Stimulated activated memory B cell treated with anti-CD40 and anti-IgM and Interleukin-4, amounts not matched to agents 10 μg/mL and 1 μg/mL and 100 μg/mL, for 72 hours (primary cell): ENCODE measurements at regions not wholly inside any gene's neighbourhood (a gene's known extent, or its start where the extent isn't known, plus 50 kb on each side); places are given as distances from the start of the nearest gene placed in this dataset.

ENCODE experiments used
- ATAC-seq: fragments of 150-1000 bp; cut with Tn5 transposase; 2 replicates; pipeline ENCODE4 v1.10.0; 2021
- H3K27ac Mint-ChIP-seq: one replicate; pipeline ENCODE4 v1.8.0; 2022; ENCODE audit warnings: mild to moderate bottlenecking, mixed read lengths
- H3K27me3 Mint-ChIP-seq: one replicate; pipeline ENCODE4 v1.8.0; 2022; ENCODE audit warnings: mixed read lengths
- H3K36me3 Mint-ChIP-seq: one replicate; pipeline ENCODE4 v1.8.0; 2022; ENCODE audit warnings: mixed read lengths
- H3K4me1 Mint-ChIP-seq: one replicate; pipeline ENCODE4 v1.8.0; 2022; ENCODE audit warnings: mixed read lengths
- H3K4me3 Mint-ChIP-seq: one replicate; pipeline ENCODE4 v1.8.0; 2022; ENCODE audit warnings: mild to moderate bottlenecking, moderate library complexity, mixed read lengths
- H3K9me3 Mint-ChIP-seq: one replicate; pipeline ENCODE4 v1.8.0; 2022; ENCODE audit warnings: mixed read lengths

DNA sequence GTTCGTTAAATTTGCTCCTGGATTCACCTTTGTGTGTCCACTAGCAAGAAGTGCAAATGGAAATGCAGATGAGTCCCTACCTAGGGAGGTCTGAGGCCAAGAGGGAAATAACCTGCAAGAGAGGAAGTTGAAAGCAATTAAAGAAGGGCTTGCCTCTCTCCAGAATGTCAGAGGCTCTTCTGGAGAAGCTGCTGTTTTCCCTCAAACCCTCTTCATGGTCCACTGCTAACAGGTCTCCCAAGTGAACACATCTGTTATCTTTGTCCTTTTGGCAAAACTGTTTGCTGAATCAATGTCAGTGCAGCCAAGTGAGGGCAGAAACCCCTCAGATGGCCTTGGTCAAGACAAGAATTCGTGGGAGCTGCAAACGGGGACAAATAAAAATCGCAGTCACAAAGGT, 177.3 kb upstream of the PLXNA2 start:
- Mint-ChIP-seq H3K36me3 (no peaks in the 10 kb centered on the region), H3K9me3 (peaks cover 2% of the 10 kb centered on the region), H3K27me3 (peaks cover 11% of the 10 kb centered on the region), H3K27ac (no peak overlapping the region), H3K4me1 (no peaks in the 10 kb centered on the region), H3K4me3 (no peak overlapping the region)
- ATAC-seq = no peak

DNA sequence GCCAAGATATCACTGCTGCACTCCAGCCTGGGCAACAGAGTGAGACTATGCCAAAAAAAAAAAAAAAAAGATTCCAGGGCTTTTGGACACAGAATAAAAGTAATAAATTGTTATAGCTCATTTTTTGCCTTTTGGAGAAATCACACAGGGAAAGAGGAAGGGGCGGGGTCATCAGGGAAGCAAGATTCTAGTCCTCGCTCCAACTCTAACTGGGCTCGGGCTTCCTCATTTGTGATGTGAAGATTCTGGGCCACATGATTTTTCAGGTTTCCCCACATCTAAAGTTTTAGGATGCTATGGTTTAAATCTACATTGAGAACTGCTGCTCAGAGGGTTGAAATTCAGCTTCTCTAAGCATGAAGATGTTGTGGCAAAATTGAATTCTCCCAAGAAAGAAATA, 179.3 kb upstream of the PLXNA2 start:
- Mint-ChIP-seq H3K36me3 (no peaks in the 10 kb centered on the region), H3K9me3 (peaks cover 2% of the 10 kb centered on the region), H3K4me1 (no peaks in the 10 kb centered on the region), H3K4me3 (no peak overlapping the region), H3K27me3 (no peaks in the 10 kb centered on the region), H3K27ac (no peak overlapping the region)
- no peak for ATAC-seq

DNA sequence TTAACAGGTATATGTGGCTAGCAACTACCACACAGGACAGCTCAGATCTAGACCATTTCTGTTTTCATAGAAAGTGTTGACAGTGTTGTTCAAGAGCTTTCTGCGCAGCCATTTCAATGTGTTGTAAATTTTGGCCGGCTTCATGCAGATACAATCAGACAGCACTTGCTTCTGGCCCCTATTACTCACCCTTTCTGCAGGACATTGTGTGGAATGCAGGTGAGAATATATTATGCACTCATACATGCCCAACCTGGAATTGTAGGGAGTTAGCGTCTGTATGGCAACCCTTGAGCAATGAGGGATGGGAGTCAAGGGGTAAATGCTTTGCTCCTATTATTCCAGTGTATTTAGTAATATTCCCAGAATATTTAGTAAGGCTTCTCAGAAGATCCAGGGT, 180.9 kb upstream of the PLXNA2 start:
- Mint-ChIP-seq H3K9me3 (peaks cover 2% of the 10 kb centered on the region), H3K27ac (no peak overlapping the region)
- no peak for ATAC-seq

DNA sequence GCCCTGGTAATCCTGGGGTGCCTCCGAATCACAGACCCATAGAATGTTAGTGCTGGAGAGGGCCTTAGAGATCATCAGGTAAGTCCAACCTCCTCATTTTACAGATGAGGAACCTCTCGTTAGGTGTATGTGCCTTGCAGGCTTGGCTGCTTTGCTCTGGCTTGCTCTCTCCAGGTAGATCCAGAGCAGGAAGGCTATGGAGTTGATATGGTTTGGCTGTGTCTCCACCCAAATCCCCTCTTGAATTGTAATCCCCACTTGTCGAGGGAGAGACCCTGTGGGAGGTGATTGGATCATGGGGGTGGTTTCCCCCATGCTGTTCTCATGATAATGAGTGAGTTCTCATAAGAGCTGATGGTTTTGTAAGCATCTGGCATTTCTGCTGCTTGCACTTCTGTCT, 186.0 kb upstream of the PLXNA2 start:
- H3K27ac Mint-ChIP-seq = no peak overlapping the region
- ATAC-seq = no peak
- H3K27me3 Mint-ChIP-seq = no peaks in the 10 kb centered on the region
- no peaks in the 10 kb centered on the region for H3K9me3 Mint-ChIP-seq
- H3K36me3 Mint-ChIP-seq = no peaks in the 10 kb centered on the region
- H3K4me1 Mint-ChIP-seq = no peaks in the 10 kb centered on the region
- no peak overlapping the region for H3K4me3 Mint-ChIP-seq

More for the DNA sequence above, 180.9 kb upstream of the PLXNA2 start:
- H3K36me3 Mint-ChIP-seq = no peaks in the 10 kb centered on the region
- H3K4me3 Mint-ChIP-seq = no peak overlapping the region
- no peaks in the 10 kb centered on the region for H3K4me1 Mint-ChIP-seq
- H3K27me3 Mint-ChIP-seq = no peaks in the 10 kb centered on the region

DNA sequence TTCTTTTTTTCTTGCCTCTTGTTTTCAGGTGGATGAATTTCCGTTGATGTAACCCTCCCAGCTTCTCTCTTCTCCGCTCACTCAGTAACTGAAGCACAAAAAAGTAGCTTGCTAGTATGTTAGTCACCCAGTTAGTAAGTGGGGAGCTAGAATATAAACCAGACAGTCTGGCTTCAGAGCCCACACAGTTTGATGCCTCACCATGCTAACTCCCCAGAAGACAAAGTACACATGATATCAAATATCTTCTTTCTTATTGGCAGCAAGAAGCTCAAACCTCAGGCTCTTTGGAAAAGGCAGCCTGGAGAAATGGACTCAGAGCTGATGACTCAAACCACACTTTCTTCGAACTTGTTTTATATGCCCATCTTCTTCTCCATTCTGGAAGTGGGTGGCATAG, 187.5 kb upstream of the PLXNA2 start:
- Mint-ChIP-seq H3K4me1 (no peaks in the 10 kb centered on the region), H3K4me3 (no peak overlapping the region), H3K27ac (no peak overlapping the region), H3K36me3 (no peaks in the 10 kb centered on the region), H3K9me3 (no peaks in the 10 kb centered on the region), H3K27me3 (no peaks in the 10 kb centered on the region)
- no peak for ATAC-seq

DNA sequence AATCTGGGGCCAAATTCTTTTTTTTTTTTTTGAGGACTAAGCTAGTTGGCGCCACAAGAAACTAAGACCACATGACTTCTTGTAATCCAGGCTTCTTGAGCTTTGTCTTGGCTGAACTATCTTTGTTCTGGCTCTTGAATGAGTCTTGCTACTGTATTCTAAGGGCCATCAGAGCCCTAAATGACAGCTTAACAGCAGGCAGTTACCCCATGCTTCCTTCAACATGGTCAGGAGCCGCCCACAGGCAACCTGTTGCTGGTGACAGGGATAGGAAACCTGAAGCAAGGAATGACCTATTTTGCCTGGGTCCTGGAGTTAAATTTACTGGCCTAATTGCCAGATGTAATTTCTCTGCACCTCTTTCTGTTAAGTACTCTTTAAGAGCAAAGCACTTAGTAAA, 188.2 kb upstream of the PLXNA2 start:
- Mint-ChIP-seq H3K4me1 (no peaks in the 10 kb centered on the region), H3K27ac (no peak overlapping the region), H3K4me3 (no peak overlapping the region), H3K9me3 (no peaks in the 10 kb centered on the region), H3K36me3 (no peaks in the 10 kb centered on the region), H3K27me3 (no peaks in the 10 kb centered on the region)
- no peak for ATAC-seq

DNA sequence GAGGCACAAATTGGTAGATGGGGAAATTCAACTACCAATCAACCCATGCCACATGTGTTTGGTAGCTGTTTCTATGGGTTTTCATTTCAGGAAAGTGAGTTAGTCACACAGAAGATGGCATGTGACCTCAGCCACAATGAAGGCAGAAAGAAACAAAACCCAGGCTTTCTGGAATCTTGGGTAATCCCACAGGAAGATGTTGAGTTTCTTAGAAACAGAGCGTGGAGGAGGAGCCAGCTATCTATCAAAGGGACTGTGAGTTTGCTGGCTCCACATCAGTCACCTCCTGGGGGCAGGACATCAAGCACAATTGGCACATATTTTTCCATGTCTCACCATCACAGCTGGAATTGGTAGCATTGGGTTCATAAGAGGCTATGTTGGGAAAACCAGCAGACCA, 188.9 kb upstream of the PLXNA2 start:
- H3K27ac Mint-ChIP-seq = no peak overlapping the region
- H3K27me3 Mint-ChIP-seq = no peaks in the 10 kb centered on the region
- H3K4me1 Mint-ChIP-seq = no peaks in the 10 kb centered on the region
- ATAC-seq = no peak
- H3K4me3 Mint-ChIP-seq = no peak overlapping the region
- no peaks in the 10 kb centered on the region for H3K9me3 Mint-ChIP-seq
- no peaks in the 10 kb centered on the region for H3K36me3 Mint-ChIP-seq

DNA sequence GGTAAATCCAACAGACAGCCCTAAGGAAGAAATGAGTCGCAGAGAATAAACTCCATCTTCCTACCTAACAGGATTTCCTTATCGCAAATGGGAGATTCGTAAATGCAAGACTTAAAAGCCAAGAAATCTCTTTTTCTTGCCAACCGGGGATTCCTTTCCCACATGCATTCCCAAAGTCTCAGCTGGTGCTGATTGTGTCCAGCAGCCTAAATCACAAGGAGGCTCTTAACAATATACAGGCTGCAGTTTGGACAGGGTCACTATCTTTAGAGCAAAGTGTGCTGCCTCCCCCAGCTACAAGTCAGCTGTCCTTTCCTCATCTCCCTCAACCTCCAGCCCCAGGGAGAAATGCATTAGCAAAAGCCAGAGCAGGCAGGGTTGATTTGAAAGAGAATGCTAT, 189.8 kb upstream of the PLXNA2 start:
- ATAC-seq = no peak
- no peaks in the 10 kb centered on the region for H3K27me3 Mint-ChIP-seq

DNA sequence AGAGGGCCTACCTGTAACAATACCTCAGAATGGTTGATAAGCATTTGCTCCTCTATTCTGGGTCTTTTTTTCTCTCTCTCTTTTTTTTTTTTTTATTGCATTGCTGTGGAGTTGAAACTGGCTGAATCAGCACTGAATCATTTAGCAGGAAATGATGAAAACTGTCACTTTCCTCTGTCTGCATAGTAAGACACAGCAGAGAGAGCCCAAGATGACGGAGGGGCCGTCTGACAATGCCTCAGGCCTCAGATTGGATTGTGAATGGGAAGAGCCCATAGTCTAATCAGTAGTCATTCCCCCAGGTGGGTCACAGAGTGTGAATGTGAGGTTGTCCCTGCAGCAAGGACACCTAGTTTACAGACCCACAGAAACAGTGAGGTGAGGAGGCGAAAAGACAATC, 193.2 kb upstream of the PLXNA2 start:
- peaks cover 10% of the 10 kb centered on the region for H3K9me3 Mint-ChIP-seq
- H3K36me3 Mint-ChIP-seq = no peaks in the 10 kb centered on the region
- H3K27me3 Mint-ChIP-seq = no peaks in the 10 kb centered on the region
- no peak overlapping the region for H3K4me3 Mint-ChIP-seq
- H3K4me1 Mint-ChIP-seq = no peaks in the 10 kb centered on the region
- H3K27ac Mint-ChIP-seq = no peak overlapping the region
- no peak for ATAC-seq

More for the DNA sequence above, 189.8 kb upstream of the PLXNA2 start:
- Mint-ChIP-seq H3K9me3 (no peaks in the 10 kb centered on the region), H3K36me3 (no peaks in the 10 kb centered on the region), H3K27ac (no peak overlapping the region), H3K4me3 (no peak overlapping the region), H3K4me1 (no peaks in the 10 kb centered on the region)

DNA sequence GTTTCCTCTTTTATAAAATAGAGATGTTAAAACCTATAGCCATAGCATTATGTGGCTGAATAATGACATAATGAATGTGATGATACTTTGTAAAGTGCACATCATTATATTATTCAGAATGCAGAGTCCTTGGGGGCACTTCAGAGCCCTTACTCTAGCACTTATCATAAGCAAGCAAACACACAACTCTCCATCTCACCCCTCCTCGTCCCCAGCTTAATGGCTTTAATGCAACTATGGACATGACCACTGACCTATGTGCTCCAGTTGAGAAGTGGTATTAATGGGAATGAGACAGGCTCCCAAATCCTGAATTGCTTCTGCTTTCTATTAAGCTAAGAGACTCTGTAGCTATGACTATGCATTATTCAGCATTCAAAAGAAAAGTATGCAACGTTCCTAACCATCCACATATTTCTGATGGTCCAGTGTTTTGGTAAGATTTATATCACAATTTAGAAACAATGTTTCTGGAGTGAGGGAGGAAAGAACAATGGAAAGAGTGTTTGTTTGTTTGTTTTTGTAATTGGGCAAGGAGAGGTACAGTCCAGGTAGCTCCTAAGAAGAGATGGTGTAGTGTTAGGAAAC, 194.0 kb upstream of the PLXNA2 start:
- no peaks in the 10 kb centered on the region for H3K36me3 Mint-ChIP-seq
- H3K9me3 Mint-ChIP-seq = peaks cover 14% of the 10 kb centered on the region
- H3K27me3 Mint-ChIP-seq = no peaks in the 10 kb centered on the region
- no peak overlapping the region for H3K4me3 Mint-ChIP-seq
- H3K27ac Mint-ChIP-seq = no peak overlapping the region
- ATAC-seq = no peak
- H3K4me1 Mint-ChIP-seq = no peaks in the 10 kb centered on the region

DNA sequence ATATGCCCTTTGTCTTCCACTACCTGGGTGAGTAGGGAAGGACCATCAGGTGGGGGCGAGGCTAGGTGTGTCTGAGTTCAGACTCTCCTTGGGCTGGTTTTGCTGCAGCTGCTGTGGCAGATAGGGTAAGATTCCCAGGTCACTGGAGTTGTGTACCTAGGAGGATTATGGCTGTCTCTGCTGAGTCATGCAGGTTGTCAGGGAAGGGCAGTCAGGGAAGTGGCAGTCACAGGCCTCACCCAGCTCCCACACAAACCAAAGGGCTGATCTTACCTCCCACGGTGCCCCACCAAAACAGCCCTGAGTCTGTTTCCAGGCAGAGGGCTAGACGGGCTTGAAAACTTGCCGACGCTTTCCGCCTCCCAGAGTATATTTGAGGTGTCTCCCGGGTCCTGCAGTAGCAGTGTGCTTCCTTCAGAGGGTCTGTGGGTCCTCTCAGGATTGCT, 201.6 kb upstream of the PLXNA2 start:
- no peak overlapping the region for H3K4me3 Mint-ChIP-seq
- H3K4me1 Mint-ChIP-seq = no peaks in the 10 kb centered on the region
- H3K36me3 Mint-ChIP-seq = no peaks in the 10 kb centered on the region
- ATAC-seq = no peak
- peaks cover 28% of the 10 kb centered on the region for H3K27me3 Mint-ChIP-seq
- peaks cover 18% of the 10 kb centered on the region for H3K9me3 Mint-ChIP-seq
- no peak overlapping the region for H3K27ac Mint-ChIP-seq

DNA sequence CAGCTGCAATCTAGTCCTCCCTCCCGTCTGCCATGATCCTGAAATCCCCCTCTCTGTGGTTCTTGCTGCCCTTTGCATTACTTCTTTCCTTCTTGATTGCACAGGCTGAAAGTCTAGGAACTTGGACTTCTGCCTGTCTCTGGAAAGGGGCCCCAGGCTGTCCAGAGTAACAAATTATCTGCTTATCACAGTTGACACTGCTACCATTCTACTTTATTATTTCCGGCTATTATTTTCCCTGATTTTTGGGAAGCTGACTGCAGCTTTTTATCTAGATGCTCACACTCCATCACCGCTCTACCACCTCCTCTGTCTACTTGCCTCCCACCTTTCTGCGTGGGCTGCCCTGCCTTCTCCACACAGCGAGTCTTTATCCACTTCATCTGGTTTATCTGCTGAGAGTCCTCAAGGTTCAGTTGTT, 202.1 kb upstream of the PLXNA2 start:
- Mint-ChIP-seq H3K36me3 (no peaks in the 10 kb centered on the region), H3K9me3 (peaks cover 15% of the 10 kb centered on the region), H3K27me3 (peaks cover 28% of the 10 kb centered on the region), H3K4me1 (no peaks in the 10 kb centered on the region), H3K4me3 (no peak overlapping the region), H3K27ac (no peak overlapping the region)
- ATAC-seq = no peak

DNA sequence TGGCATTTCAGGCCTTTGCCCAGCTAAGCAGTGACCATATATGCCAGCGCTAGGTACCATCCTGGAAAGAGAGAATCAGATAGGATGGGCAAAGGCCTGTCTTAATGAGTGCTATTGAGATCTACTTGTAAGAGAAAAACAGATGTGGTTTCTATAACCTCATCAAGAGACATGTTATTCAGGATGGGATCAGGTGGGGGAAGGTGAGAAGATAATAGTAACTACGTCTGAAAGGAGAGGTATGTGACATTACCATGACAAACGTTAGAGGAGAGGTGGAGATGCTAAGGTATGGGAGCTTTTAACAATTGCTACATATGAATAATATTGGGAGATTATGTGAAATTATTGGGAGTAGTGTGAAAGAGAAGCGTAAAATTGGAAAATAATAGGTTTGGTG, 204.2 kb upstream of the PLXNA2 start:
- H3K27ac Mint-ChIP-seq = no peak overlapping the region
- no peaks in the 10 kb centered on the region for H3K36me3 Mint-ChIP-seq
- ATAC-seq = no peak
- H3K27me3 Mint-ChIP-seq = peaks cover 34% of the 10 kb centered on the region
- no peaks in the 10 kb centered on the region for H3K4me1 Mint-ChIP-seq
- H3K4me3 Mint-ChIP-seq = no peak overlapping the region
- peaks cover 6% of the 10 kb centered on the region for H3K9me3 Mint-ChIP-seq

DNA sequence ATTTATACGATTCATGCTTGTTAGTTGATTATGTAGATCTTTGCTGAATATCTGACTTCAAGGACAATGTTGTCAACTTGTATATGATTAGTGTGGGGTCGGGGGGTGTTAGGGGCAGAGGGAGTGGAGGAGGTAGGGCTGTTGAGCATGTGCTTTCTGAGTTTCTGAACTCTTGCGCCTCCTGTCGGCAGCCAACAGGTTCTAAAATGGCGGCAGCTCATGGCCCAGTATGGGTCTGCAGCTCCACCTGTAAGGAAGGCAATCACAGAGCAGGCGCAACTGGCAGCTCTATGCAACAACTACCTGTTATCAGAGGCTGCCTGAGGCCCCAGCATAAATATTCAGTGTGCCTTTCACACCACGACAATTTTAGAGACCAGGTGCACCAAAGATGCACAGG, 205.8 kb upstream of the PLXNA2 start:
- Mint-ChIP-seq H3K27me3 (peaks cover 34% of the 10 kb centered on the region), H3K4me1 (no peaks in the 10 kb centered on the region), H3K36me3 (no peaks in the 10 kb centered on the region), H3K9me3 (no peaks in the 10 kb centered on the region), H3K27ac (no peak overlapping the region), H3K4me3 (no peak overlapping the region)
- no peak for ATAC-seq

DNA sequence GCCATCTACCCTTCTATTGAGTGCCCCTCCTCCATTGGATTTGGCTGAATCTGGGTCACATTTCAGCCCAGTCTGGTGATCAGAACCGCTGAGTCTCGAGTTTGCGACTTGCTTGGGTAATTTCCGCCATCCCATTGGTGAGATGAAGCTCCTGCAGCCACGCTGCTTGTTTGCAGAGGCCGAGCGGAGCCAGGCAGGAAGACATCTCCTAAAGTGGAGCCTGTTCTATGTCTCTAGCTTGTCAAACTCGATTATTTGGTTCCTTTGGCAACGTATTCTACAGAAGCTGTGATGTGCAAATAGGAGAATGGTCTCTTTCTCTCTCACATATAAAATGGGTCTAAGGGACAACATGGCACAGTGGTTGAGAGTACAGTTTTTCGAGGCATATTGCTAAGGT, 206.8 kb upstream of the PLXNA2 start:
- no peaks in the 10 kb centered on the region for H3K9me3 Mint-ChIP-seq
- no peaks in the 10 kb centered on the region for H3K36me3 Mint-ChIP-seq
- H3K4me1 Mint-ChIP-seq = no peaks in the 10 kb centered on the region
- peaks cover 34% of the 10 kb centered on the region for H3K27me3 Mint-ChIP-seq
- no peak for ATAC-seq
- no peak overlapping the region for H3K4me3 Mint-ChIP-seq
- no peak overlapping the region for H3K27ac Mint-ChIP-seq

DNA sequence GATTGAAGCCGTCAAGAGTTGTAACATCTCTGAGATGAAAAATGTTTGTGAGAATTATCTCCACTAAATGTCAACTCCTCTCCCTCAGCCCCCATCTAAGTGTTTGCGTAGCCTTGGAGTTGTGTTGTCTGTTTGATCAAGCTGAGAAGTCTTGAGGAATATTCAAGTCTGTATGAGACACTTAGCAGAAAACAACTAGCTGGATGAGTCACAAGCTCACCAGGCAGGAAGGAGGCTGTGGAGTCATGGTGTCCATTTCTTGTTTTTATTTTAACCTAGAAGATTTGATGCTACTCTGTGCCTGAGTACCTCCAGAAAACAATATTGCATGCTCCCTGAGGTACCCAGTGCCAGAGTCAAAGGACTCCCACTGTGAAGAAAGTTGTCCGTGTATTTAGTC, 211.6 kb upstream of the PLXNA2 start:
- H3K4me3 Mint-ChIP-seq = no peak overlapping the region
- H3K9me3 Mint-ChIP-seq = peaks cover 4% of the 10 kb centered on the region
- no peak for ATAC-seq
- no peak overlapping the region for H3K27ac Mint-ChIP-seq
- no peaks in the 10 kb centered on the region for H3K36me3 Mint-ChIP-seq
- H3K4me1 Mint-ChIP-seq = no peaks in the 10 kb centered on the region
- H3K27me3 Mint-ChIP-seq = peaks cover 6% of the 10 kb centered on the region

DNA sequence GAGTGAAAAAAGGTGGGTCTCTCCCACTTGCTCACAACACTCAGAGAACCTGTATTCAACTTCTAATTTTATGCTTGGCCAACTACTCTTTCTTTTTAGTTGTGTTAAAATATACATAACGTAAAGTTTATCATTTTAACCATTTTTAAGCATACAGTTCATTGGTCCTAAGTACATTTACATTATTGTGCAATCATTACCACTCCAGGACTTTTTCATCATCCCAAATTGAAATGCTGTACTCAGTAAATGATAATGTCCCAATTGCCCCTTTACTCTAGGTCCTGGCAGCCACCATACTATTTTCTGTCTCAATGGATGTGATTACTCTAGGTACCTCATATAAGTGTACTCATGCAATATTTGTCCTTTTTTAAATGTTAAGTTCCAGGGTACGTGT, 212.3 kb upstream of the PLXNA2 start:
- ATAC-seq = no peak
- Mint-ChIP-seq H3K4me3 (no peak overlapping the region), H3K4me1 (no peaks in the 10 kb centered on the region), H3K36me3 (no peaks in the 10 kb centered on the region), H3K9me3 (peaks cover 4% of the 10 kb centered on the region), H3K27me3 (peaks cover 6% of the 10 kb centered on the region), H3K27ac (no peak overlapping the region)
